GM12875 (cell line): ENCODE measurements at regions not wholly inside any gene's neighbourhood (a gene's known extent, or its start where the extent isn't known, plus 50 kb on each side); places are given as distances from the start of the nearest gene placed in this dataset.
"Not testable (repeated sequence)": the region's sequence is repeated elsewhere in the genome, so short reads cannot be mapped to it uniquely, and the experiment has no call there.

Experiments used
- H3K4me3 ChIP-seq: one replicate; pipeline ENCODE4 v1.5.1; 2011; ENCODE audit warnings: low read depth, low read length, control low read depth
- TF ChIP-seq, protein P1 (sequence below): IDR thresholded peaks from 2 replicates; pipeline ENCODE4 v1.5.1; 2011; ENCODE audit warnings: low read depth, mild to moderate bottlenecking, control low read depth, inconsistent platforms, low read length, moderate library complexity, borderline replicate concordance; ENCODE audit not compliant: insufficient read depth

DNA sequence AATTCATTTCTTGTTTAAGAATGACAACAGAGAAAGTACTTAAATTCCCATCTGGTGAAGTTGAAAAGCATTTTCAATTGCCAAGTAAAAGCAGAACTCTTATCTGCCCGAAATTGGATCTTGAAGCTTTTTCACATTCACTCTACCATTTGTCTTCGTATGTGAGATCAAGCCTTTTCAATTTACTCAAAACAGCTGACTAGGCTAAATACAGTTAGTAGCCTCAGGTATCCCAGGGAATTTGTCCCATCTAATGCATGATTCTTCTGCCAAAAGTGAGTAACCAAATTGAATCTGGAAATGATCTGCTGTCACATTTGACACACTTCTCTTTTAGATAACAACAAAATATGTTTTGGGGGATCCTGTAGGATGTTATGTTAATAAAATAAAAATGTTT is 596.8 kb upstream of the HS3ST5 start:
- TF ChIP-seq, protein P1, sequence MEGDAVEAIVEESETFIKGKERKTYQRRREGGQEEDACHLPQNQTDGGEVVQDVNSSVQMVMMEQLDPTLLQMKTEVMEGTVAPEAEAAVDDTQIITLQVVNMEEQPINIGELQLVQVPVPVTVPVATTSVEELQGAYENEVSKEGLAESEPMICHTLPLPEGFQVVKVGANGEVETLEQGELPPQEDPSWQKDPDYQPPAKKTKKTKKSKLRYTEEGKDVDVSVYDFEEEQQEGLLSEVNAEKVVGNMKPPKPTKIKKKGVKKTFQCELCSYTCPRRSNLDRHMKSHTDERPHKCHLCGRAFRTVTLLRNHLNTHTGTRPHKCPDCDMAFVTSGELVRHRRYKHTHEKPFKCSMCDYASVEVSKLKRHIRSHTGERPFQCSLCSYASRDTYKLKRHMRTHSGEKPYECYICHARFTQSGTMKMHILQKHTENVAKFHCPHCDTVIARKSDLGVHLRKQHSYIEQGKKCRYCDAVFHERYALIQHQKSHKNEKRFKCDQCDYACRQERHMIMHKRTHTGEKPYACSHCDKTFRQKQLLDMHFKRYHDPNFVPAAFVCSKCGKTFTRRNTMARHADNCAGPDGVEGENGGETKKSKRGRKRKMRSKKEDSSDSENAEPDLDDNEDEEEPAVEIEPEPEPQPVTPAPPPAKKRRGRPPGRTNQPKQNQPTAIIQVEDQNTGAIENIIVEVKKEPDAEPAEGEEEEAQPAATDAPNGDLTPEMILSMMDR, result no peak

DNA sequence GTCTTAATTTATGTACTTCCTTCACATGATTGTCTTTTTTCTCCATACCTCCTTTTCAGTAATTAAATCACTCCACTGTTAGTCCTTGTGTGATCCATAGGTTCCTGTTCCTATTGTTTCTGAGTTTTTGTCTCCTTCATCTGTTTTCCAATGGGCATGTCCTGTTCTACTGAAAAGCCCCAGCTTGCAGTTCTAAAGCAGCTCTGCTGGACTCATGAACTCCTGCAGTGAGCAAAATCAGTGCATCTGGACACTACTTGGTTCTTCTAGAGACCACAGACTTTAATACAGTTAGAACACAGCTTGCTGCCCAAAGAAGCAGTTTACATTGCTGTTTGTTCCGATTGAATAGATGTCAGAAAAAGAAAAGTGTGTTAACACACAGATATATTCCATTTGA is 593.3 kb upstream of the HS3ST5 start:
- H3K4me3 ChIP-seq, result no peak overlapping the region
- TF ChIP-seq, protein P1, result no peak

More for the DNA sequence above, 596.8 kb upstream of the HS3ST5 start:
- H3K4me3 ChIP-seq, result no peak overlapping the region

DNA sequence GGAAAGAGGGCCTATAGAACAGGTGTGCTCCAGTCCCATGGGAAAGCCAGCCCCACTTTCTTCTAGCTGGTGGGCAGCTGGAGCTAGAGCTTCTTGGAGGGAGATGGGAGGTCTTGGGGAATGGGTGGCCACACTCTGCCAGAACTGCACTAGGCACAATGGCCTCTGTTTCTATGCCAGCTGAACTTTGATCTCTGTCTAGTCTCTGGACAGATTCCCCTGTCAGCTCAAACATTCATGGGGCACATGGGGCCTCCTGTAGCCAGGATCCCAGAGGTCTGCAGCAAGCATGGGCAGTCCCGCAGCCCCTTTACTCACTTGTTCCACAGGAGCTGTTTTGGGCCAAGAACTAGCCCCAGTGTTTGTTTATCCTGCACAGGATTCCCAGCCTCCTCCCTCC is 591.3 kb upstream of the HS3ST5 start:
- TF ChIP-seq, protein P1, result no peak
- H3K4me3 ChIP-seq, result no peak overlapping the region

DNA sequence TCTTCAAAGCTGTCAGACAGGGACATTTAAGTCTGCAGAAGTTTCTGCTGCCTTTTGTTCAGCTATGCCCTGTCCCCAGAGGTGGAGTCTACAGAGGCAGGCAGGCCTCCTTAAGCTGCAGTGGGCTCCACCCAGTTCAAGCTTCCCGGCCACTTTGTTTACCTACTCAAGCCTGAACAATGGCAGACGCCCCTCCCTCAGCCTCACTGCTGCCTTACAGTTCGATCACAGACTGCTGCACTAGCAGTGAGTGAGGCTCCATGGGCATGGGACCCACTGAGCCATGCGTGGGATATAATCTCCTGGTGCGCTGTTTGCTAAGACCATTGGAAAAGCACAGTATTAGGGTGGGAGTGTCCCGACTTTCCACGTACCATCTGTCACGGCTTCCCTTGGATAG is 585.9 kb upstream of the HS3ST5 start:
- not testable (repeated sequence) for H3K4me3 ChIP-seq

DNA sequence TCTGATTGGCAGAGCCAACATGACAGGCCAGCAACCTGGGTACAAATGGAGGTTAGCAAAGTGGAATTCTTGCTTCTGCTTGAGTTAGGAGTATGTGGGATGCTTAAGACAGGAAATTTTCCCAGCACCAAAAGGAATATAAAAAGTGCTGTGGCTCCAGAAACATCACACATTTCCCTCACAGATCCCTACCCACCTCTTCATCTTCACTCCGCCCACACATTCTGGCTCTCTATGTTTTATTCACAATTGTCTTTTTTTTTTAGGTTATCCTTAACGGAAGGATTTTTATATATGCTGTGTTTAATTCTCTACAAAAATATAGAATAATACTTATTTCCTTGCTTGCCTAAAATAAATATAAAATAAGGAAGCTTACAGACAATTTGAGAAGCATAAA is 563.3 kb upstream of the HS3ST5 start:
- H3K4me3 ChIP-seq, result no peak overlapping the region
- TF ChIP-seq, protein P1, result no peak

DNA sequence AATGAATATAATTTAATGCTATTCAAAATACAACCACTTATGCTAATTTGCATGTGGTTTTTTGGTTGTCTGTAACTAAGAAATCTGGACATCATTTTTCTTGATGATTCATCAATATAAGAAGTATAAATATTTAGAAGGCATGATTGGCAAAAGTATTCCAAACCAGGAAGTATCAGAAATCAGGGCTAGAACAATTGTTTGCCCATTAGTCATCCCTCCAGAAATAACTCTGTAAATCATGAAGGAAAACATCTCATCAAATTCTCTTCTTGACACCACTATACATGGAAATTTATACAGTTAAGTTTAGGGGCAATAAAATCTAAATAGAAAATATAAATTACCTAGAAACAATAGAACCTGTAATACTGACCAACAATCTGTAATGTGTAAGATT is 554.7 kb upstream of the HS3ST5 start:
- TF ChIP-seq, protein P1, result no peak
- H3K4me3 ChIP-seq, result no peak overlapping the region

DNA sequence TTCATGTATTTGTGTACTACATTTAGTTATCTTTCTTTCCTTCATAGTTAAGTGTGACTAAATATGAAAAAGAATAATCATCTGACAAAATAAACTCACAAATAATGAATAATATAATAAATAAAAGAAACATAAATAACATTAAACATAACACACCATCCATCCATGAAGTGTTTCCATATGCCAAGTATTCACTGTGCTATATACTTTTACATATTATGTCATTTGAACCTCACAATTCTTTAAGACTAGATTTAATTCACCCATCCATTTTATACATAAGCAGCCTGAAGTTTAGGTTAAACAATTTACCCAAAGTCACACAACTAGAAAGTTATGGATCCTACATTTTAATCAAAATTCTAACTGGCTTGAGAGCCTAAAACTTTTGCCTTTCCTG is 549.4 kb upstream of the HS3ST5 start:
- TF ChIP-seq, protein P1, result no peak
- no peak overlapping the region for H3K4me3 ChIP-seq

DNA sequence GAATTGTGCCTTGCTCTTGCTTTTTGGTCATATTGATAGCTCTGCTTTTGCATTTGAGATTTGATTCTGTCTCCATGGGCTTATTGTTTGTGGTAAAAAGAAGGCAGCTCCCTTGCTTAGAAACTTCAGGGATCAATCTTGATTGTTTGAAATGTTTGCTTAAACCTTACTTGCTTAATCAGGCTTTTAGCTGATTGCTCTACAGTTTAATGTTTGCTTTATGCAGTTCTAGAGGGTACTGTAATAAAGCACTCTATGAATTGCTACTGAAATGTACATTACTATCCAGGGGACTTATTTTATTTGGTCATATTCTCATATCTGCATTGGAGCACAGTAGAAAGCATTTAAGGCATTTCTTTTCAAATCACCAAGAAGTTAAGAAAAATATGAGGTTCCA is 545.4 kb upstream of the HS3ST5 start:
- TF ChIP-seq, protein P1, result no peak
- no peak overlapping the region for H3K4me3 ChIP-seq
